HepG2 (cell line): ENCODE measurements at regions not wholly inside any gene's neighbourhood (a gene's known extent, or its start where the extent isn't known, plus 50 kb on each side); places are given as distances from the start of the nearest gene placed in this dataset.
A peak's percentile ranks its signal among the peaks of the same experiment; 100 is the strongest.

Source experiments
- CEBPB ChIP-seq: IDR thresholded peaks from 2 replicates; pipeline ENCODE4 v1.6.1; 2011; ENCODE audit warnings: low read depth, low read length, improper control_type of control experiment, borderline replicate concordance
- CHCHD3 ChIP-seq: sonication (generic); formaldehyde crosslinking; IDR thresholded peaks from 2 replicates; pipeline ENCODE4 v1.8.0; 2022; ENCODE audit warnings: mild to moderate bottlenecking, missing genetic modification reagents, moderate library complexity
- CREB1 ChIP-seq, 2 experiments: fragments of 450-650 bp in 1 of 2; IDR thresholded peaks; 2 replicates each; pipeline ENCODE4 v1.6.1; 2016 to 2017; ENCODE audit warnings: control low read depth in 1 of 2, mild to moderate bottlenecking in 1 of 2, missing compliant biosample characterization in 1 of 2, missing genetic modification characterization in 1 of 2
- FIP1L1 ChIP-seq: fragments of 200-400 bp; formaldehyde crosslinking; IDR thresholded peaks from 2 replicates; pipeline ENCODE4 v1.6.1; 2018; ENCODE audit warnings: low read depth, mild to moderate bottlenecking, low read length, moderate library complexity, borderline replicate concordance; ENCODE audit not compliant: insufficient read depth
- FOXA3 ChIP-seq: IDR thresholded peaks from 2 replicates; pipeline ENCODE4 v1.6.1; 2016; ENCODE audit warnings: missing genetic modification reagents, missing compliant biosample characterization
- FOXP1 ChIP-seq, 2 experiments: fragments of 450-650 bp in 1 of 2; IDR thresholded peaks; 2 replicates each; pipeline ENCODE4 v1.6.1; 2017 to 2018; ENCODE audit warnings: antibody characterized with exemption in 1 of 2
- ISX ChIP-seq: sonication (generic); formaldehyde crosslinking; conservative IDR thresholded peaks from 2 replicates; pipeline ENCODE4 v1.5.0; 2020; ENCODE audit warnings: missing genetic modification reagents
- PCBP1 ChIP-seq: fragments of 200-400 bp; formaldehyde crosslinking; IDR thresholded peaks from 2 replicates; pipeline ENCODE4 v1.6.1; 2017; ENCODE audit warnings: mild to moderate bottlenecking, low read depth, low read length, borderline replicate concordance
- REL ChIP-seq: sonication (generic); formaldehyde crosslinking; conservative IDR thresholded peaks from 2 replicates; pipeline ENCODE4 v1.8.0; 2022; ENCODE audit warnings: mild to moderate bottlenecking, missing genetic modification reagents, moderate library complexity
- SMYD3 ChIP-seq: sonication (generic); formaldehyde crosslinking; IDR thresholded peaks from 2 replicates; pipeline ENCODE4 v1.8.1; 2023; ENCODE audit warnings: mild to moderate bottlenecking, missing genetic modification reagents
- SNAI1 ChIP-seq: sonication (generic); formaldehyde crosslinking; IDR thresholded peaks from 2 replicates; pipeline ENCODE4 v1.5.0; 2020; ENCODE audit warnings: mild to moderate bottlenecking, missing genetic modification reagents, borderline replicate concordance
- SOX6 ChIP-seq, 2 experiments: fragments of 450-650 bp in 1 of 2; sonication (generic) in 1 of 2; formaldehyde crosslinking in 1 of 2; IDR thresholded peaks; 2 replicates each; pipeline versions ENCODE4 v1.4.0 to v1.6.1; 2017 to 2020; ENCODE audit warnings: antibody characterized with exemption in 1 of 2, mild to moderate bottlenecking in 1 of 2, missing genetic modification reagents in 1 of 2
- ZFP91 ChIP-seq: sonication (generic); formaldehyde crosslinking; IDR thresholded peaks from 2 replicates; pipeline ENCODE4 v1.9.0; 2022; ENCODE audit warnings: missing genetic modification reagents, mild to moderate bottlenecking, borderline replicate concordance
- ZNF180 ChIP-seq: sonication (generic); formaldehyde crosslinking; IDR thresholded peaks from 2 replicates; pipeline ENCODE4 v1.4.0; 2020; ENCODE audit warnings: low read depth, missing genetic modification reagents, borderline replicate concordance
- ZNF20 ChIP-seq: sonication (generic); formaldehyde crosslinking; IDR thresholded peaks from 2 replicates; pipeline ENCODE4 v1.4.0; 2020; ENCODE audit warnings: mild to moderate bottlenecking, moderate library complexity, missing genetic modification reagents
- ZNF225 ChIP-seq: sonication (generic); formaldehyde crosslinking; IDR thresholded peaks from 2 replicates; pipeline ENCODE4 v1.4.0; 2020; ENCODE audit warnings: mild to moderate bottlenecking, missing genetic modification reagents
- ZNF232 ChIP-seq: sonication (generic); formaldehyde crosslinking; IDR thresholded peaks from 2 replicates; pipeline ENCODE4 v1.4.0; 2020; ENCODE audit warnings: missing genetic modification reagents, borderline replicate concordance
- ZNF317 ChIP-seq: sonication (generic); formaldehyde crosslinking; IDR thresholded peaks from 2 replicates; pipeline ENCODE4 v1.5.0; 2020; ENCODE audit warnings: mild to moderate bottlenecking, missing genetic modification reagents
- ZNF441 ChIP-seq: sonication (generic); formaldehyde crosslinking; IDR thresholded peaks from 2 replicates; pipeline ENCODE4 v1.7.0; 2021; ENCODE audit warnings: missing genetic modification reagents, borderline replicate concordance
- ZSCAN30 ChIP-seq: sonication (generic); formaldehyde crosslinking; IDR thresholded peaks from 2 replicates; pipeline ENCODE4 v1.5.0; 2020; ENCODE audit warnings: mild to moderate bottlenecking, missing genetic modification reagents
- TF ChIP-seq, protein P1 (sequence below): IDR thresholded peaks from 2 replicates; pipeline ENCODE4 v1.4.0; 2020; ENCODE audit warnings: mild to moderate bottlenecking, missing genetic modification reagents
- TF ChIP-seq, protein P2 (sequence below): sonication (generic); formaldehyde crosslinking; IDR thresholded peaks from 2 replicates; pipeline ENCODE4 v1.4.0; 2020; ENCODE audit warnings: low read depth, missing genetic modification reagents

- TF ChIP-seq, protein P1, sequence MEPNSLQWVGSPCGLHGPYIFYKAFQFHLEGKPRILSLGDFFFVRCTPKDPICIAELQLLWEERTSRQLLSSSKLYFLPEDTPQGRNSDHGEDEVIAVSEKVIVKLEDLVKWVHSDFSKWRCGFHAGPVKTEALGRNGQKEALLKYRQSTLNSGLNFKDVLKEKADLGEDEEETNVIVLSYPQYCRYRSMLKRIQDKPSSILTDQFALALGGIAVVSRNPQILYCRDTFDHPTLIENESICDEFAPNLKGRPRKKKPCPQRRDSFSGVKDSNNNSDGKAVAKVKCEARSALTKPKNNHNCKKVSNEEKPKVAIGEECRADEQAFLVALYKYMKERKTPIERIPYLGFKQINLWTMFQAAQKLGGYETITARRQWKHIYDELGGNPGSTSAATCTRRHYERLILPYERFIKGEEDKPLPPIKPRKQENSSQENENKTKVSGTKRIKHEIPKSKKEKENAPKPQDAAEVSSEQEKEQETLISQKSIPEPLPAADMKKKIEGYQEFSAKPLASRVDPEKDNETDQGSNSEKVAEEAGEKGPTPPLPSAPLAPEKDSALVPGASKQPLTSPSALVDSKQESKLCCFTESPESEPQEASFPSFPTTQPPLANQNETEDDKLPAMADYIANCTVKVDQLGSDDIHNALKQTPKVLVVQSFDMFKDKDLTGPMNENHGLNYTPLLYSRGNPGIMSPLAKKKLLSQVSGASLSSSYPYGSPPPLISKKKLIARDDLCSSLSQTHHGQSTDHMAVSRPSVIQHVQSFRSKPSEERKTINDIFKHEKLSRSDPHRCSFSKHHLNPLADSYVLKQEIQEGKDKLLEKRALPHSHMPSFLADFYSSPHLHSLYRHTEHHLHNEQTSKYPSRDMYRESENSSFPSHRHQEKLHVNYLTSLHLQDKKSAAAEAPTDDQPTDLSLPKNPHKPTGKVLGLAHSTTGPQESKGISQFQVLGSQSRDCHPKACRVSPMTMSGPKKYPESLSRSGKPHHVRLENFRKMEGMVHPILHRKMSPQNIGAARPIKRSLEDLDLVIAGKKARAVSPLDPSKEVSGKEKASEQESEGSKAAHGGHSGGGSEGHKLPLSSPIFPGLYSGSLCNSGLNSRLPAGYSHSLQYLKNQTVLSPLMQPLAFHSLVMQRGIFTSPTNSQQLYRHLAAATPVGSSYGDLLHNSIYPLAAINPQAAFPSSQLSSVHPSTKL (CRISPR knock-in tag) = peak; percentile 74
- TF ChIP-seq ZSCAN30 = no peak
- peak; percentile 31; the same call in 1 of the 2 replicates for TF ChIP-seq FOXA3 (CRISPR knock-in tag)
- no peak for TF ChIP-seq ISX (CRISPR knock-in tag)
- no peak for TF ChIP-seq SMYD3
- TF ChIP-seq SOX6 (IDR thresholded peaks at IDR 0.05) = no peak
- peak; percentile 67 for TF ChIP-seq SOX6 (CRISPR knock-in tag; IDR thresholded peaks at IDR 0.05)
- TF ChIP-seq, protein P2, sequence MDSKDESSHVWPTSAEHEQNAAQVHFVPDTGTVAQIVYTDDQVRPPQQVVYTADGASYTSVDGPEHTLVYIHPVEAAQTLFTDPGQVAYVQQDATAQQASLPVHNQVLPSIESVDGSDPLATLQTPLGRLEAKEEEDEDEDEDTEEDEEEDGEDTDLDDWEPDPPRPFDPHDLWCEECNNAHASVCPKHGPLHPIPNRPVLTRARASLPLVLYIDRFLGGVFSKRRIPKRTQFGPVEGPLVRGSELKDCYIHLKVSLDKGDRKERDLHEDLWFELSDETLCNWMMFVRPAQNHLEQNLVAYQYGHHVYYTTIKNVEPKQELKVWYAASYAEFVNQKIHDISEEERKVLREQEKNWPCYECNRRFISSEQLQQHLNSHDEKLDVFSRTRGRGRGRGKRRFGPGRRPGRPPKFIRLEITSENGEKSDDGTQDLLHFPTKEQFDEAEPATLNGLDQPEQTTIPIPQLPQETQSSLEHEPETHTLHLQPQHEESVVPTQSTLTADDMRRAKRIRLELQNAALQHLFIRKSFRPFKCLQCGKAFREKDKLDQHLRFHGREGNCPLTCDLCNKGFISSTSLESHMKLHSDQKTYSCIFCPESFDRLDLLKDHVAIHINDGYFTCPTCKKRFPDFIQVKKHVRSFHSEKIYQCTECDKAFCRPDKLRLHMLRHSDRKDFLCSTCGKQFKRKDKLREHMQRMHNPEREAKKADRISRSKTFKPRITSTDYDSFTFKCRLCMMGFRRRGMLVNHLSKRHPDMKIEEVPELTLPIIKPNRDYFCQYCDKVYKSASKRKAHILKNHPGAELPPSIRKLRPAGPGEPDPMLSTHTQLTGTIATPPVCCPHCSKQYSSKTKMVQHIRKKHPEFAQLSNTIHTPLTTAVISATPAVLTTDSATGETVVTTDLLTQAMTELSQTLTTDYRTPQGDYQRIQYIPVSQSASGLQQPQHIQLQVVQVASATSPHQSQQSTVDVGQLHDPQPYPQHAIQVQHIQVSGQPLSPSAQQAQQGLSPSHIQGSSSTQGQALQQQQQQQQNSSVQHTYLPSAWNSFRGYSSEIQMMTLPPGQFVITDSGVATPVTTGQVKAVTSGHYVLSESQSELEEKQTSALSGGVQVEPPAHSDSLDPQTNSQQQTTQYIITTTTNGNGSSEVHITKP = peak; percentile 88
- no peak for TF ChIP-seq SNAI1 (CRISPR knock-in tag)
- no peak for TF ChIP-seq REL
- no peak for TF ChIP-seq ZNF317 (CRISPR knock-in tag)
- no peak for TF ChIP-seq ZNF180 (CRISPR knock-in tag)
- TF ChIP-seq ZNF232 (CRISPR knock-in tag) = no peak
- TF ChIP-seq CEBPB = peak; percentile 47; the same call in 1 of the 2 replicates
- TF ChIP-seq ZNF225 (CRISPR knock-in tag) = no peak
- TF ChIP-seq CREB1 (IDR thresholded peaks at IDR 0.05) = no peak
- TF ChIP-seq CREB1 (CRISPR knock-in tag; IDR thresholded peaks at IDR 0.05) = no peak
- TF ChIP-seq CHCHD3 (CRISPR knock-in tag) = no peak
- TF ChIP-seq PCBP1 = no peak
- TF ChIP-seq ZFP91 (CRISPR knock-in tag) = no peak
- no peak for TF ChIP-seq FIP1L1
- TF ChIP-seq ZNF20 (CRISPR knock-in tag) = no peak
- no peak for TF ChIP-seq ZNF441 (CRISPR knock-in tag)
- no peak for TF ChIP-seq FOXP1 (IDR thresholded peaks at IDR 0.05)
- peak; percentile 44; the same call in 1 of the 2 replicates for TF ChIP-seq FOXP1 (CRISPR knock-in tag; IDR thresholded peaks at IDR 0.05)
Measured at GRCh38 chr5:96123418-96123817, 161.8 kb upstream of the ELL2 start (continued).
